ENCODE measurements at regions not wholly inside any gene's neighbourhood (a gene's known extent, or its start where the extent isn't known, plus 50 kb on each side); places are given as distances from the start of the nearest gene placed in this dataset.
"Not testable (repeated sequence)": the region's sequence is repeated elsewhere in the genome, so short reads cannot be mapped to it uniquely, and the experiment has no call there.

DNA sequence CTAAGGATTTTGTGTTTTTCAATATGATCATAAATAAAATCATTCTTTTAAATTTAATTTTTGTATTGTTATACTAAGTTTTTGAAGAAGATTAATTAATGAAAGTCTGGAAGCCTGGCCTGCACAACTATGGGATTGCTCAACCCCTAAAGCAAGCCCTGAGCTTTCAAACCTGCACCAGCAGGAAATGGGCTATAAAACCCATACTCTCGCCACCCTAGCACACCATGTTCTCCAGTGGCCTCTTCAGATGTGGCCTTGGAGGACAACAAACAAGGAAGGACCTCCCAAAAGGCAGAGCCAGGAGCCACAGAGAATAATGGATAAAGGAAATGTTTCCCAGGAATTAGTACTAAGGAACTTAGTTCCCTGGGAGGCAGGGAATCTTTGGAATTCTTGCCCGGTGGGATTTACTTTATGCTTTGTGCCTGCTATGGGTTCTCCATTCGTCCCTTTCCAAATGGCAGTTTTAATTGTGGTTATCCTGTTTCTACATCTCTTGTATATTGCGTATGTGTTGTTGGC, 212.5 kb downstream of the ZFP36L2 start:
- no peak for DNase-seq (ENCODE audit: low read depth)

DNA sequence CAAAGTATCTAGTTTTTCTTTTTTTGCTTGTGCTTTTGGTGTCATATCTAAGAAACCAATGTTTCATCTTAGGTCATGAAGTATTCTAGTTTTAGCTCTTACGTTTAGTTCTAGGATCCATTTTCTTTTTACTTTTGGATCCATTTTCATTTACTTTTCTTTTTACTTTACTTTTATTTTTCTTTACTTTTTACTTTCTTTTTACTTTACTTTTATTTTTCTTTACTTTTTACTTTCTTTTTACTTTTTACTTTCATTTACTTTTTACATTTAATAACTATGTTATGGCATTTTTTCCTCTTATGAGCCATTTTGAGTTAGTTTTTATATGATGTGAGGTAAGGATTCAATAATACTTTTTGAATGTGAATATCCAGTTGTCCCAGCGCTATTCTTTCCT, 213.4 kb downstream of the ZFP36L2 start:
- no peak for DNase-seq (ENCODE audit: low read depth)

DNA sequence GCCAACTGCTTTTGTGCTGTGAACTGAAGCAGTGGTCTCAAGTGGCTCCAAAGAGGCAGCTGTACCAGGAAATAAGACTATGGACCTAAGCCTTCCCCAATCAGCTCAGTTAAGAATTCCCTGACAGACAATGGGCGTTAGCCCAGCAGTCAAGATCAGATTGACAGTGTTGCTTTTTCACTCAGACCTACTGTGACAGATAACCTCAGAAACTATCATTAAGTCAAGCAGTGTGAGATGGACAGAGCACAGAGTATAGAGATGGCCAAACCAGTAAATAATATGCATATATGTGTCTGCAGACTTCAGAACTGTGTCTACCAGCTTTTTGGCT, 215.3 kb downstream of the ZFP36L2 start:
- DNase-seq (ENCODE audit: low read depth): no peak

DNA sequence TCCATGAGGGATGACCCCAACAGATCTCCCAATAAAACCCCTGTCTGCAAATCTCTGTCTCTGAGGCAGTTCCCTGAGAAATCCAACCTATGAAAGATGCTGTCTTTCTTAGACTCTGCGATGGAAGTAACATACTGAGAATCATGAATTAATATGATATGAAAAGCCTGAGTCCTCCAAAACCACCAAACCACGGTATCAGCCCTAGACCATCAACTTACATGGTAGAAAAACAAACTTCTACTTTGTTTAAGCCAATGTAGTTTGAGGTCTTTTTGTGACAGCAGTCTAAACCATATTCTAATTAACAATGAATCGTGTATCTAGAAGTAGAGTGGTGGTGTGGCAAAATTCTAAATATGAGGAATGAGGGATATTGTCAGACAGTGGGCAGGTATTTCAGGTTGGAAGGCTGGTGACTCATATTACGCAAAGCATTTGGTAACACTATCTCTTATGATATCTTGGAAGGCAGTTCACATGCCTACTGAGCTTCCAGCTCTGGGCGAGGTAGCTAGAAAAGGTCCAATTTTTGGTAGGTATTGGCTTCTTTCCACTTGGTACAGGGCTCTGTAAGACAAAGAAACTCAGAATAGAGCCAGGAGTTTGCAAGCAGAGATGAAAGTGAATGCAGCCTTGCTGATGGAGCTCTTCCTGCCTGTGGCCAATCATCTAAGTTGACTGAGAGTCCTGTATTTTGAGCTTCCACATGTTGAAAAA, 215.8 kb downstream of the ZFP36L2 start:
- DNase-seq (ENCODE audit: low read depth): no peak

DNA sequence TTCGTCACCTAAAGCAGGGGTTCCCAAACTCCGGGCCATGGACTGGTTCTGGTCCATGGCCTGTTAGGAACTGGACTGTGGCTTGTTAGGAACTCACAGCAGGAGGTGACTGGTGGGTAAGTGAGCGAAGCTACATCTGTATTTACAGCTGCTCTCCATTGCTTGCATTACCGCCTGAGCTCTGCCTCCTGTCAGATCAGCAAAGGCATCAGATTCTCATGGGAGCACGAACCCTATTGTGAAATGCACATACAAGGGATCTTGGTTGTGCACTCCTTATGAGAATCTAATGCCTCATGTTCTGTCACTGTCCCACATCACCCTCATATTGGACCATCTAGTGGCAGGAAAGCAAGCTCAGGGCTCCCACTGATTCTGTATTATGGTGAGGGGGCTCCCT, 217.0 kb downstream of the ZFP36L2 start:
- no peak for DNase-seq (ENCODE audit: low read depth)

DNA sequence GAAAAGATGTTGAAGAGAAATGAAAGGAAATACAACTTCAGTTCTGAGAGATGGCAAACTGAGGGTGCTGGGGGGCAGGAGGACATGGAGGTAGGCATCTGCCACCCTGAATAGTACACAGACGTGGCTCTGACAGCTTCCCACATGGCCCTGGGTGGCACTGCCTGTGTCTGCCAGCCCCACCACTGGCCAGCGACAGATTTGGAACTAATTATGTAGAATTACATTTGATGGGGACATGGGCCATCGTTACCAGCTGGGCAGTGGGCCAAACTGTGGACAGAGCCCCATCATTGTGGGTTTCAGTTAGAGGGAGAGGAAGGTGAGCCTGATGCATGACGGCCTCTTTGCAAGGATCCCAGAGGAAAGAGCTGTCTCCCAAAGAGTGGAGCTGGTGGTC, 216.0 kb upstream of the HAAO start:
- no peak for DNase-seq (ENCODE audit: low read depth)

DNA sequence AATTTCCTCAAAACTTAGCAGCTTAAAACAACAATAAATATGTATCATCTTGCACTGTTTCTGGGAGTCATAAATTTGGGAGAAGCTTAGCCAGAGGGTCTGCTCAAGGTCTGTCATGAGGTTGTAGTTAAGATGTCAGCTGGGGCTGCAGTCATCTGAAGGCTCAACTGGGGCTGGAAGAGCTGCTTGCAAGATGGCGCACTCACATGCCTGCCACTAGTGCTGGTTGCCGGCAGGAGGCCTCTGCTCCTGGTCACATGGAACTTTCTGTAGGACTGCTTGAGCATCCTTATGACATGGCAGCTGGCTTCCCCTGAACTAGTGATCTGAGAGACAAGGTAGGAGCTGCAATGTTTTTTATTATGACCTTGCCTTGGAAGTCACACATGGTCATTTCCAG, 215.5 kb upstream of the HAAO start:
- DNase-seq (ENCODE audit: low read depth): no peak

DNA sequence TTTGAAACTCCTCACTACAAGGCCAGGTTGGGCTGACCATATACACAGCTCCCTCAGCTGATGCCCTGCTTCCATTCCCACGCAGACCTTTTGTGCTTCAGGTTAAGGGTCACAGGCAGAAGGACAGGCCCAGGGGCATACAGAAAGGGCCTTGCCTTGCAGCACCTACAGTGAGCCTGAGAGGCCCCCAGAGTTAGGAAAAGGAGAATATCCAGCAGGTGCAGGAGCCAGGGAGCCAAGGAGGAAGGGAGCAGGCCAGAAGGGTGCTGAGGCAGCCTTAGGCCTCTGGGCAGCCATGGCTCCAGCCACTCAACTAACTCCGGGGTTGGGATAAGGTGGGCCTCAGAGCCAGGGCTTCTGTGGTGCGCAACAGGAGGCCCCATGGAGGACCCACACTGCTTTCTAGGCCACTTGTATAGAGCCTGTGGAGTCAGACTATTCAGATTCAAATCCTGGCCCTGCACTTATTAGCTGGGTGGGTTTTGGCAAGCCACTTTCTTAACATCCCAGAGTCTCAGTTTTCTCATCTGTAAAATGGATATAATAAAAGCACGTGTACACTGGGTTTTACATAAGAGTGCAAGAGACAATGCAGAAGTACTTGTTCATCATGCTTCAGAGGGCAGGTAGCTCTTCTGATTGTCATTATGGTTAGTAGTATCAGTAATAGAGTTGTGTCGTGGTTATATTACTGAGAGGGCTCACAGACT, 214.6 kb upstream of the HAAO start:
- DNase-seq (ENCODE audit: low read depth): no peak

DNA sequence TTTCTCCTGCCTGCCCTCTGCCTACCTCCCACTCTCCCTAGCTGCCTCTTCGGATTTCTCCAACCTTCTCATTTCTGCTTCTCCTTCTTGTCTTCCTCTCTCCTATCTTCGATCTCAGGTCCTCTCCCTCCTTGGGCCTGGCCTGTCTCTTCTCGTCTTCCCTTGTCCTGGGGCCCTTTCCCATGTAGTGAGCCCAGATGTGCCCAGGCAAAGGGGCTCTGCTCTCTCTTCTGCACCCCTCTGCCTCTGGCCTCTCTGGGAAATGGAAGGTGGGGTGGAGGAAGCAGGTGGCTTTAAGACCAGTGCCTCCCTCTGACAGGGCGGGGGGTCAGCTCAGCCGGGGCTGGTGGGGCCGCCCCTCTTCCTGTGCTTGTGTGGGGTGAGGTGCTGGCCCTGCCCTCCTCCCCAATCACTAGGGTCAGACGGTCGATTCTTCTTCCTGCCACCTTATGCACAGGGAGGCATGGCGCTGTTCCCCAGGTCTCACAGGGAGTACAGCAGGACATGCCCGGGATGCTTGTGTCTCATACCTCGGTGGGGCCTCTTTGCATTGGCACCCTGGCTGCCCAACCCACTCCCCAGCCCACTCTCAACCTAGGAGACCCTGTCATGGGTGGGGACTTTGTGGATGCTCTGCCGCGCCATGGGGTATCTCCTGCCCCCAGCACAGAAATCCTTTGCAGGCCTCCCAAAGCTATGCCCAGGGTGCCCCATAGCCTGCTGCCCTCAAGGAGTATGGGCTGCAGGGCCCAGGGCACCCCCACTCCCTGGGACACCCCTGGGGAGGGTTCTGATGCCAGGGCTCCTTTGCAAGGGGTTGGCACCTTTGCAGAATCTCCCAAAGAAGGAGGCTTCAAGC, 213.8 kb upstream of the HAAO start:
- DNase-seq (ENCODE audit: low read depth): no peak

DNA sequence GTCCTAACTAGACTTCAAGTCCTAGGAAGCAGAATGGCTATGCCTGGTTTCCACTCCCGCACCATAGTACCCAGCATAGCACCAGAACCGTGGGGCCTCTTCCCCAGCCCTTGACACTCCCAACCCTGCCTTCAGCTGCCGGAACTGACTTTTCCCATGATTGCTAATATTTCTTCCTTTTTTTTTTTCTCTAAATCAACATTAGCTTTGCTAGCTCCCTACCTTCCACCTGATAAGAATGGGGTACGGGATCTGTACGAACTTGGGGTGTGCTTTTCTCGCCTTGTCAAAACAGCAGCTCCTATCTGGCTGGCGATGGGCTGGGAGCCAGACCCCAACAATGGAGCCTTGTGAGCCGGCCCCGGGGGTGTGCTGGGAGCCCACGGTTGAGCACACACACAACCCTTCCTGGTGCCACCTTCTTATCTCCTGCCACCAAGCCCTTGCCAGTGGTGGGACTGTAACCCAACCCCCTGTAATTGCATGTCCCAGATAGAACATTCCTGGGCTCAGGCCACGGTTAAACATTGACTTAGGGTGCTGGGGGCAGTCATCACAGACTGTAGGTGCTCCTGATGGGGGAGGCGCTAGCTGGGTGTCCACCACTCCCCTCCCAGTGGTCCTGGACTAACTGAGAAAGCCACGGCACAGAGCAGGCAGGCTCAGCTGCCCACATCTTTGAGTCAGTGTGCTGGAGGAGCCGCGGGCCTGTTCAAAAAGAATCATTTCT, 213.0 kb upstream of the HAAO start:
- no peak for DNase-seq (ENCODE audit: low read depth)

DNA sequence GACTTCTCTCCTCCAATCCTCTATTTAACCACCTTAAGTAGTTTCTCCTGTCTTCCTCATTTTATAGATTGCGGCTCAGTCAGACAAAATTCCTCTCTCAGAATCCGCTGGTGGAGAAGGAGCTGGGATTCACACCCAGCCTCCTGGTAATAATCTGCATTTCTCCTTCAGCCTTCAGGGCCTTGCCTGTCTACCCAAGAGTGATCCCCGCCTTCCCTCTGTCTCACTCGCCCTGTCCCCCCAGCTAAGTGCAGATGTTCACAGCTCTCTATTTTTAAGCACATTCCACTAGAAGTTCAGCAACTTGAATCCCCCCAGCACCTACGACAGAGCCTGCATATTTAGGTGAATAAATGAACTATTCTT, 212.5 kb upstream of the HAAO start:
- no peak for DNase-seq (ENCODE audit: low read depth)

DNA sequence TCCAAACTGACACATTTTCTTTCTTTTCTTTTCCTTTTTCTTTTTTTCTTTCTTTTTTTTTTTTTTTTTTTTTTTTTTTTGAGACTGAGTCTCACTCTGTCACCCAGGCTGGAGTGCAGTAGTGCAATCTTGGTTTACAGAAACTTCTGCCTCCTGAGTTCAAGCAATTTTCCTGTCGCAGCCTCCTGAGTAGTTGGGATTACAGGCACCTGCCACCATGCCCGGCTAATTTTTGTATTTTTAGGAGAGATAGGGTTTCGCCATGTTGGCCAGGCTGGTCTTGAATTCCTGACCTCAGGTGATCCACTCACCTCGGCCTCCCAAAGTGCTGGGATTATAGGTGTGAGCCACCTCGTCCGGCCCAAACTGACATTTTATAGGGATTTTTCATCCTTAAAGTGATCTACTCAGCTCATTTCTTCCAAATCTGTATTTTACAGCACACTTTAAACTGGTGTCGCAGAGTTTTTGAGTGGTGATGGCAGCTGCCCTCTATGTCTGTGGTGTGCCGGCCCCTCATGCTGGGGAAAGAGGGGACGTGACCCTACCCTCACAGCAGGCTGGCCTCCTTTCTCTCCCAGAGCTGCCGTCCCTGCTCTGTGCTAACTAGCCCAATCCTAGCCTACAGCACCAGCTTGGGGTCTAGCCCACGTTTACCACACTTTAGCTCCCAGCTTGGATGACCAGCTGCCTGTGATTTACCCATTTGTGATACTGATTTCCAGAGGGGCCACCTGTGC, 211.9 kb upstream of the HAAO start:
- DNase-seq (ENCODE audit: low read depth): not testable (repeated sequence)

DNA sequence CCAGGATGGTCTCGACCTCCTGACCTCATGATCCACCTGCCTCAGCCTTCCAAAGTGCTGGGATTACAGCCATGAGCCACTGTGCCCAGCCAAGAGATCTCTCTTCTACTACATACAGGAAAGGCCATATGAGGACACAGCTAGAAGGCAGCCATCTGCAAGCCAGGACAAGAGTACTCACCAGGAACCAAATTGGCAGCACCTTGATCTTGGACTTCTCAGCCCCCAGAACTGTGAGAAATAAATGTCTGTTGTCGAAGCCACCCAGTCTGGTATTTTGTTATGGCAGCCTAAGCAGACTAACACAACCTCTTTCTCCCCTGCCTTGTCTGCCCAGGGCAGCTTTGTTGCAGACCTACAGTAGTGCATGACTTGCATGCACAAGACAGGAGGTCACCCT, 211.3 kb upstream of the HAAO start:
- no peak for DNase-seq (ENCODE audit: low read depth)

DNA sequence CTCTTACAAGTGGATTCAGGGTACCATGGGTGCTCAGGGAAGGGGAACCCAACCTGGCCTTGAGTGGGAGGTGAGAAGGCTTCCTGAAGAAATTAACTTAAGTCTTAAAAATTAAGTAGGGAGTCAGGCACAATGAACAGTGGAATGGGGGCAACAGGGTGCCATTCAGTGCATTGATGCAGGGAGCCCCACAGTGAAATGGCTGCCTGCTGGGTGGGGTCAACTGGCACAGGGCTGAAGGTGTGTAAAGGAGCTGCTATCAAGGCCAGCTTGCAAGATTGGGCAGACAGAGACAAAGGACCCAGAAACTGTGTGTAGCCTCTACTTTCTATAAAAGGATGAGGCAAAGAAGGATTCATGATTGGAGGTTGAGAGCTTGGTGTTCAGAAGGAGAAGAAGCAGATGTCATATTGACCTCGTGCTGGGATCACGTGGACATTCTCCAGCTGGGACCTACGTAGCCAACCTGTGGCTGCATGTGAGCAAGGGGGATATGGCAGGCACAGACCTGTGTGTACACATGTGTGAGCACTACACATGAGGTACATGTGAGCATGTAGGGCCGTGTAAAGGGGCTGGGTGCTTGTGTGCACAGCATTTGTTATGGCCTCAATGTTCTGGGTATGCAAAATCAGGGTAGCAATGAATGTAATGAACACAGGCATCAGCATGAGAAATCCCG, 209.5 kb upstream of the HAAO start:
- no peak for DNase-seq (ENCODE audit: low read depth)

DNA sequence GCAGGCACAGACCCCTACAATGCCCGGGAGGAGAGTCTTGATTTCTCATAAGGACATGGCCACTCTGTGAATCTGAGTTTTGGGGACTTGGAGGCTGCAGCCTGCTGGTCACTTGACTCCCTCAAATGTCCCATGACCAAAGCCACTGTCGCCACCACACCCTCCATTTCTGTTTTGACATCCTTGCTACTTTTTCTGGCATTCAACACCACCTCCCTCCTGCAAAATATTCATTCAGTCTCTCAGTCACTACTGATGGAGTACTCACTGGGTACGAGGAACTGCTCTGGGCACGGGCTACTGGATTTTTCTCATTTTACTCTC, 208.6 kb upstream of the HAAO start:
- DNase-seq (ENCODE audit: low read depth): no peak

DNA sequence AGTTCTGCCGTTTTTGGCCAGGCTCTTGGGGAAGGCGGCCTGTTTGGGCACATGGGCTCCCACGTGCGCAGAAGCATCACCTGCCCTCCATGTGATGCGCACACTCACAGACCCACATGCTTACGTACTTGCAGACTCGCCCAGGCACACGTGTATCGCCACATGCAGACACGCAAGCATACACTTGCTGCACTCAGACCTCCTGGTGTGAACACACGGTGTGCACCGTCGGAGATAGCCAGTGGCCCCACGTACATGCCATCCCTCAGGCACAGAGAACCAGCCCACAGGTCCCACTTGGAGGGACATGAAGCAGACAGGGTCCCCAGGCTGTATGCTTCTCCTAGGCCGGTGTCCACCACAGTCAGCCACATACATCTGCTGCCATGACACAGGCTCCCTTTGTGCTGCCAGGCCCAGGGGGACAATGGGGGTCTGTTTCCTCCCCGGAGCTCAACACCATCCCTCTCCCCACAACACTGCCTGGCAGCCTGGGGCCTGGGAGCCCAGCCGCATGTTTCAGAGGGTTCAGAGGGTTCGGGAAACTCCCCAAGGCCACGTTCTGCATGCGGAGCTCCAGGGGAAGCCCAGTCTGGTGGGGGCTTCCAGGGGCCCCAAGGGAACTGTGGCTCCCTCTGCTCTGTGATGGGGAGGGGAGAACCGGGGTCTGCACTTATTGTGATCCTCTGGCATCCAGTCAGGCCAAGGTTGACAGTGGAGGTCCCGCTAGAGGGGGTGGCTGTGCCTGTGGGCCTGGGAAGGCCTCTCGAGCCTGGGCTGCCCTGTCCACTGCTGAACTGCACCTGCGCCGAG, 208.1 kb upstream of the HAAO start:
- no peak for DNase-seq (ENCODE audit: low read depth)

DNA sequence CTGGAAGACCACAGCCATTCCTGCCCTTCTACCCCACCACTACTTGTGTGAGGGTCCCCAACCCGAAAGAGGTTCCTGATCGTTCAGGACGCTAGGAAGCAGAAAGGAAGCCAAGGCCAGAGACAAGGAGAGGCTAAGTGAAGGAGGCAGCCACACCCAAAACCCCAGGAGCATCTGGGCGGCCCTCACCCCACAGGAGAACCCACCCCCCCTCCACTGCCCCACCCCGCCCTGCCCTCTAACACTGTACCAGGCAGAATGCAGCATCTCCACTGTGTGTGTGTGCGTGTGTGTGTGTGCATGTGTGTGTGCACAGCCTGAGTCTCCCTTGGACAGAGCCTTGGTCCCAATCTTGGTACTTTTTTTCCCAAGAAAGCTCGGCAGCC, 207.5 kb upstream of the HAAO start:
- no peak for DNase-seq (ENCODE audit: low read depth)

DNA sequence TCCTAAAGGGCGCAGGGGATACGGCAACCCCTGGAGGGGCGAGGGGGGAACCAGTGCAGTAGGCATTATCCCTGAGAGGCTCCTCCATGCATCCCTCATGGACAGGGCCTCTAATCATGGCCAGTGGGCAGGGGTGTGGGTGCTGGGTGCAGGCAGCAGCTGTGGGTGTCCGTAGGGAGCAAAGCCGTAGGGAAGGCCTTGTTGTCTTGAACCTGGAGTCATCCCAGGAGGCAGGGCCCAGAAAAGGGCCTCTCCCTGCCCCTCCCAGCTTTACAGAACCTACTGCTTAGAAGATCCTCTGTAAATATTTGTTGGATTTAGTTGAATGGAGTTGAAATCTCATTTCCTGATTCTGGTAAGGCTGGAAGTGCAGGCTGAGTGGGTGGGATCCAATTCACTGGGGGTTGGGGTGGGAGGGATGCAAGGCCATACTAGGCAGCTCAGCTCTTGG, 207.0 kb upstream of the HAAO start:
- no peak for DNase-seq (ENCODE audit: low read depth)

DNA sequence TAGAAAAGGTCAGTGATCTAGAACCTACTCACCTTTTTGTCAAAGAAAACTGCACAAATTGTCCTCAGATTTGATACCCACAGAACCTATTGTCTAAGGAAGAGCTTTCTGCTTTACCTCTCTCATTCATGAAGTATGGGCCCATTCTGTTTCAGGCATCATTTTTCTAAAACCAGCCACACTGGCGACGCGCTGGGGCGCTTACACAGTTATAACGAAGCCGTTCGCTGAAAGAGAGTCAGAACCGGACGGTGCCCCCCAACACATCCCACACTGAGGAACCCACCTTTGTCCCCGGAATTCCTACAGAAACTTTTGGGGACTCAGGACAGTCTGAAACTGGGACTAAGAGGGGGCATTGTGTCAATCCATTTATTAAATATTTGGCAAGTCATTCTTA, 206.3 kb upstream of the HAAO start:
- DNase-seq (ENCODE audit: low read depth): no peak

DNA sequence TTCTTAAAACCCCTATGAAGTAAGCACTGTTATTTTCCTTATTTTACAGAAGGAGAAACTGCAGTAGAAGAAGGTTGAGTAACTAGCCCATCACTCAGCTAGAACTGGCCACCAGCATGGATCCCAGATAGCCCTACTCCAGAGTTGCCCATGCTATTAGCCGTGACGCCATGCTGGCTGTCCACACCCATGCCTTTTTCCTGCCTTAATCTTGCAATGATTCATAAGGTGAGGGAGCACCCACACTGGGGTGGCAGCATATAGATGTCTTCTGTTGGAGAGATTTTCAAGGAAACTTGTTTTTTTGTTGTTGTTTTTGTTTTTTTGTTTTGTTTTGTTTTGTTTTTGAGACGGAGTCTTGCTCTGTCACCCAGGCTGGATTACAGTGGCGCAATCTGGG, 204.1 kb upstream of the HAAO start:
- no peak for DNase-seq (ENCODE audit: low read depth)
